GM23248 (cell line): ENCODE measurements at regions not wholly inside any gene's neighbourhood (a gene's known extent, or its start where the extent isn't known, plus 50 kb on each side); places are given as distances from the start of the nearest gene placed in this dataset.

Experiments used
- DNase-seq: peaks from one replicate; pipeline ENCODE4 v3.0.0-alpha.2; 2015
- H2AFZ ChIP-seq: fragments of 200-600 bp; sonication (generic); 2 replicates; pipeline ENCODE4 v1.6.1; 2016; ENCODE audit warnings: antibody characterized with exemption
- H3F3A ChIP-seq: fragments of 200-600 bp; sonication (generic); 2 replicates; pipeline ENCODE4 v1.6.1; 2016; ENCODE audit warnings: mild to moderate bottlenecking, antibody characterized with exemption, mixed run types; ENCODE audit not compliant: insufficient read depth
- H3K27ac ChIP-seq: fragments of 200-600 bp; sonication (generic); 2 replicates; pipeline ENCODE4 v1.5.1; 2016; ENCODE audit warnings: mild to moderate bottlenecking
- H3K27me3 ChIP-seq: fragments of 200-600 bp; sonication (generic); replicated peaks from 2 replicates; pipeline ENCODE4 v1.6.1; 2016; ENCODE audit warnings: mild to moderate bottlenecking; ENCODE audit not compliant: insufficient read depth
- H3K36me3 ChIP-seq: fragments of 200-600 bp; sonication (generic); 2 replicates; pipeline ENCODE4 v1.6.1; 2016; ENCODE audit warnings: low read depth, mild to moderate bottlenecking
- H3K4me1 ChIP-seq: fragments of 200-600 bp; sonication (generic); 2 replicates; pipeline ENCODE4 v1.6.1; 2016; ENCODE audit warnings: mild to moderate bottlenecking; ENCODE audit not compliant: insufficient read depth
- H3K4me2 ChIP-seq: fragments of 200-600 bp; sonication (generic); one replicate; pipeline ENCODE4 v1.6.1; 2016; ENCODE audit warnings: mild to moderate bottlenecking; ENCODE audit not compliant: unreplicated experiment
- H3K4me3 ChIP-seq: fragments of 200-600 bp; sonication (generic); 2 replicates; pipeline ENCODE4 v1.5.1; 2016; ENCODE audit warnings: mild to moderate bottlenecking
- H3K79me2 ChIP-seq: fragments of 200-600 bp; sonication (generic); 2 replicates; pipeline ENCODE4 v1.6.1; 2016; ENCODE audit warnings: mild to moderate bottlenecking; ENCODE audit not compliant: insufficient read depth
- H3K9ac ChIP-seq: fragments of 200-600 bp; sonication (generic); 2 replicates; pipeline ENCODE4 v1.6.1; 2016; ENCODE audit warnings: mild to moderate bottlenecking
- H3K9me2 ChIP-seq: fragments of 200-600 bp; sonication (generic); 2 replicates; pipeline ENCODE4 v1.6.1; 2016; ENCODE audit warnings: mixed run types, mild to moderate bottlenecking, moderate library complexity; ENCODE audit not compliant: insufficient read depth
- H3K9me3 ChIP-seq: fragments of 200-600 bp; sonication (generic); one replicate; pipeline ENCODE4 v1.6.1; 2017; ENCODE audit warnings: low read depth
- H4K20me1 ChIP-seq: fragments of 200-600 bp; sonication (generic); 2 replicates; pipeline ENCODE4 v1.6.0; 2016; ENCODE audit not compliant: insufficient read depth
- EZH2 ChIP-seq: fragments of 200-600 bp; sonication (generic); IDR thresholded peaks from 2 replicates; pipeline ENCODE4 v1.6.1; 2018; ENCODE audit warnings: antibody characterized with exemption, mild to moderate bottlenecking; ENCODE audit not compliant: insufficient read depth, poor library complexity, severe bottlenecking
- EZH2phosphoT487 ChIP-seq: fragments of 200-600 bp; sonication (generic); IDR thresholded peaks from 2 replicates; pipeline ENCODE4 v1.6.1; 2018; ENCODE audit warnings: antibody characterized with exemption, moderate library complexity, mild to moderate bottlenecking, low read depth; ENCODE audit not compliant: insufficient read depth
- WGBS, 2 experiments: methylation state at CpG; one replicate each; pipeline ENCODE4 v1.1.6; 2015 to 2017; ENCODE audit warnings: low lambda C conversion rate in 2 of 2, low coverage in 1 of 2; ENCODE audit errors: missing lambda C conversion rate in 2 of 2; 5-methylcytosine and 5-hydroxymethylcytosine counted together
- in situ Hi-C: fragments of 300-500 bp; cut with MboI; formaldehyde crosslinking; loops from 2 replicates; pipeline ENCODE4 v1.15.0; 2020

DNA sequence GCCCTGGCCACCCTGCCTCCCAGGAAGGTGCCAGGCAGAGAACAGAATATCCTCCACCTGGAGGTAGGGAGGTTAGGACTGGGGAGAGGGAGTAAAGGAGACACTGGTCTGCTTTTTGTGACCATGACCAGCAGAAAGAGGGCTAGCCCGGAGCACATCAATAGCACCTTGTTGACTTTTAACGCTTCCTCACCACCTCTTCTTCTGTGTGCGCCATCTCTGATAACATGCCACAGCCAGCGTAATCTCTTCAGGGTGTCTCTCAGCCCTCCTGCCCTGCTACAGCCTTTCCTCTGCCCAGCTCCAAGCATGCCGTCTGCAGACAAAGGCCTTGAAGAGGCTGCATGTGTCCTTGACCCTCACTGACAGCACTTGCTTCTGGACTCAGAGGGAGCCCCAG is 50.9 kb upstream of the GJA5 start:
- 63 to 76% methylated on average over 5 of the region's 5 CpGs for WGBS, 2 experiments
- in situ Hi-C loops = no loop called here
- Histone ChIP-seq H3K9ac (no peak overlapping the region), H3K79me2 (no peaks in the 10 kb centered on the region), H3K9me2 (no peaks in the 10 kb centered on the region), H2AFZ (no peak overlapping the region), H3K9me3 (no peaks in the 10 kb centered on the region), H3F3A (no peaks in the 10 kb centered on the region), H3K27ac (no peak overlapping the region), H3K4me2 (no peak overlapping the region), H3K4me3 (no peak overlapping the region), H4K20me1 (no peaks in the 10 kb centered on the region), H3K36me3 (no peaks in the 10 kb centered on the region), H3K27me3 (no peaks in the 10 kb centered on the region), H3K4me1 (no peaks in the 10 kb centered on the region)
- TF ChIP-seq EZH2phosphoT487 = no peak
- TF ChIP-seq EZH2 = no peak
- no peak for DNase-seq

DNA sequence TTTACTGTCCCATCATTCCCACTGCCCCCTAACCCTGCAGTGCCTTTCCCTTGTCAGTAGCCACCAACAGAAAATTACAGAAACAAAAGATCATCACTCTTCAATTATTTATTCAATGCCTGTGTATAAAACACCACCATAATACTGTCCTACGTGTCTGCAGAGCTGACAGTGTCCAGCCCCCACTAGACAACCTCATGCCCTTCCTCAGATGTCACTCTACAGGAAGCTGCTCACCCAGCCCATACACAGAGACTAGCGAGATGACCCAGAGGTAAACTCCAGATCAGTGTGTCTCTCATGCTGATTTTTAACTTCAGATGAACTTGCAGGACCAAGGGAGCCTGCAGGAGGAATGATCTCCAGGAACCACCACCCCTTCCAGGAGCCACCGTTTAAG is 51.3 kb upstream of the GJA5 start:
- Histone ChIP-seq H3K36me3 (no peaks in the 10 kb centered on the region), H3K4me2 (no peak overlapping the region), H2AFZ (no peak overlapping the region), H3K4me1 (no peaks in the 10 kb centered on the region), H3K9me2 (no peaks in the 10 kb centered on the region), H3K27ac (no peak overlapping the region), H3K9ac (no peak overlapping the region), H3K4me3 (no peak overlapping the region), H3K79me2 (no peaks in the 10 kb centered on the region), H3F3A (no peaks in the 10 kb centered on the region), H4K20me1 (no peaks in the 10 kb centered on the region), H3K9me3 (no peaks in the 10 kb centered on the region), H3K27me3 (no peaks in the 10 kb centered on the region)
- 22 to 25% methylated on average over 3 of the region's 3 CpGs for WGBS, 2 experiments
- DNase-seq = no peak
- TF ChIP-seq EZH2phosphoT487 (no peak), EZH2 (no peak)
- in situ Hi-C loops = no loop called here

DNA sequence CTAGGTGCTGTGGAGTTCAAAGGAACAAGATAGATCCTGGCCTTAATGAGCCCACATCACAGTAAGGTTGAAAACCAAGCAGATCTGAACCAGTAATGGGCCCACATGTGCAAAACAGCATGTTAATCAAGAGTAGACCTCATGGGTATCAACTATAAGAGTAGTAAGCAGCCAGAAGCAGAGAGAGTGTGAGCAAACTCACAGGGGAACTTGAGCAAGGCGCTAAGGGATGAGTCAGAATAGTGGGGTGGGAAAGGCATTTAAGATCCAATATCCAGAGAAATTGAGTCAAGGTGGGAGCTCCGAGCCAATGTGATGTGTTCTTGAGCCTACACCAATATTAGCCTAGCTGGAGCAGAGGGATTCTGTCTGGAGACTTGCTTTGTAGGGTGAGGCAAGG is 52.4 kb upstream of the GJA5 start:
- in situ Hi-C loops = no loop called here
- TF ChIP-seq EZH2phosphoT487 (no peak), EZH2 (no peak)
- no peak overlapping the region for H3K4me3 ChIP-seq
- H3K9me3 ChIP-seq = no peaks in the 10 kb centered on the region
- WGBS, 2 experiments = 63 to 68% methylated on average over 2 of the region's 2 CpGs
- H3K4me1 ChIP-seq = no peaks in the 10 kb centered on the region
- H4K20me1 ChIP-seq = no peaks in the 10 kb centered on the region
- no peaks in the 10 kb centered on the region for H3K27me3 ChIP-seq
- DNase-seq = peak; percentile 25
- no peaks in the 10 kb centered on the region for H3K36me3 ChIP-seq
- H3K27ac ChIP-seq = no peak overlapping the region
- H3K4me2 ChIP-seq = no peak overlapping the region
- no peak overlapping the region for H2AFZ ChIP-seq
- no peaks in the 10 kb centered on the region for H3K9me2 ChIP-seq
- no peaks in the 10 kb centered on the region for H3K79me2 ChIP-seq
- no peak overlapping the region for H3K9ac ChIP-seq
- H3F3A ChIP-seq = no peaks in the 10 kb centered on the region

DNA sequence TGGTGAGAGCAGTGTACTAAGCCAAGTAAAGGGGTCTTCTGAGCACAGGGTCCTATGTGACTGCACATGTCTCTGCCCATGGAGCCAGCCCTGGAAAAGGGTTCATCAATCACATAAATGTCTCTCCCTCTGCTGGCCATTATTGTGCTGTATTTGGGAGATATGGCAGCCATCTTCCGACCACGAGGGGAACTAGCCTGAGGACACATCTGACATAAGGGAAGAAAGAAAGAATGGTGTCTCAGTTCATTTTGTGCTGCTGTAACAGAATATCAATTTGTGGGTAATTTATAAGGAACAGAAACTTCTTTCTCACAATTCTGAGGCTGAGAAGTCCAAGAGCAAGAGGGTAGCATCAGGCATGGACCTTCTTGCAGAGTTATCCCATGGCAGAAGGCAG is 55.1 kb upstream of the GJA5 start:
- in situ Hi-C loops = no loop called here
- no peaks in the 10 kb centered on the region for H4K20me1 ChIP-seq
- TF ChIP-seq EZH2 = no peak
- H3K79me2 ChIP-seq = no peaks in the 10 kb centered on the region
- WGBS, 2 experiments = 2 to 10% methylated on average over 2 of the region's 2 CpGs
- H3K9me2 ChIP-seq = no peaks in the 10 kb centered on the region
- H3K27ac ChIP-seq = no peak overlapping the region
- H3K4me3 ChIP-seq = no peak overlapping the region
- H2AFZ ChIP-seq = no peak overlapping the region
- DNase-seq = no peak
- H3K27me3 ChIP-seq = no peaks in the 10 kb centered on the region
- no peak overlapping the region for H3K4me2 ChIP-seq
- H3K9ac ChIP-seq = no peak overlapping the region
- no peaks in the 10 kb centered on the region for H3K9me3 ChIP-seq
- H3K4me1 ChIP-seq = no peaks in the 10 kb centered on the region
- H3F3A ChIP-seq = no peaks in the 10 kb centered on the region
- H3K36me3 ChIP-seq = no peaks in the 10 kb centered on the region

DNA sequence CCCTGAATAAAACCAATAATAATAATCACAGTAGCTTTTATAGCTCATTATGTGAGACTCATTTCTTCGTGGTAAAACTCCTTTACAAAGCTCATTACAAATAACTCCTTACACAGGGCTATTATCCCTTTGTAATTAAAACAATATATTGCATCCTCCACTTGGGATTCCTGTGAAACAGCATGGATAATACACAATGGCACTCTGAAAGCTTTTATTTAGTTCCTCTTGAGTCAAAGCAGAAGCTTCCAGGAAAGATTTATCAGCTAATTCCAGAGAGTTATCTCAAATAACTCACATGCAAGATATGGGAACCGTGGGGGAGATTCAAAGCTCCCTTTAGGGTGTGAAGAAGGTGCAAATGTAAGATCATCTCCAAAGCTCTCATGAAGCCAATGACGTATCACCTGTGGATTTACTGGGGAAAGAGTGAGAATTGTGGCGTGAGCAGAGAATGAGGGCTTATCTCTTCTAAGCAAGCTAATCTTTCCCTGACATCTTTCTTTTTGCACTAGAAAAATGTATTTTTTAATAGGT is 60.4 kb upstream of the GJA5 start:
- in situ Hi-C loops = no loop called here

More for the DNA sequence above, 60.4 kb upstream of the GJA5 start:
- no peak overlapping the region for H3K4me2 ChIP-seq
- H3K9me2 ChIP-seq = no peaks in the 10 kb centered on the region
- H4K20me1 ChIP-seq = no peaks in the 10 kb centered on the region
- WGBS, 2 experiments = 36 to 43% methylated on average over 4 of the region's 4 CpGs
- H3K9me3 ChIP-seq = no peaks in the 10 kb centered on the region
- DNase-seq = no peak
- TF ChIP-seq EZH2 = no peak
- TF ChIP-seq EZH2phosphoT487 = no peak
- H3K27me3 ChIP-seq = no peaks in the 10 kb centered on the region
- no peaks in the 10 kb centered on the region for H3K4me1 ChIP-seq
- H3K27ac ChIP-seq = no peak overlapping the region
- no peak overlapping the region for H2AFZ ChIP-seq
- H3K79me2 ChIP-seq = no peaks in the 10 kb centered on the region
- no peaks in the 10 kb centered on the region for H3K36me3 ChIP-seq
- no peak overlapping the region for H3K4me3 ChIP-seq
- H3K9ac ChIP-seq = no peak overlapping the region
- no peaks in the 10 kb centered on the region for H3F3A ChIP-seq
